Activated naive CD8-positive, alpha-beta T cell treated with anti-CD3 and anti-CD28 coated beads, Interleukin-2, amount 10 ng/mL, durations not matched to agents 7 days and 5 days (primary cell): ENCODE measurements at regions not wholly inside any gene's neighbourhood (a gene's known extent, or its start where the extent isn't known, plus 50 kb on each side); places are given as distances from the start of the nearest gene placed in this dataset.
"Not testable (repeated sequence)": the region's sequence is repeated elsewhere in the genome, so short reads cannot be mapped to it uniquely, and the experiment has no call there.

Source experiments
- ATAC-seq: fragments of 150-1000 bp; cut with Tn5 transposase; one replicate; pipeline ENCODE4 v1.10.0; 2021; ENCODE audit warnings: low read depth, moderate library complexity
- POLR2A ChIA-PET: fragments of 350-600 bp; sonication (Branson Sonifier 250); formaldehyde crosslinking; loops from one replicate; lab custom pipeline; 2021; ENCODE audit warnings: antibody characterized with exemption; lab: Charles Lee
- DNase-seq: peaks from one replicate; pipeline ENCODE4 v3.0.0; 2021
- H3K27ac Mint-ChIP-seq: one replicate; pipeline ENCODE4 v1.8.0; 2022; ENCODE audit warnings: mild to moderate bottlenecking, mixed read lengths
- H3K27me3 Mint-ChIP-seq: one replicate; pipeline ENCODE4 v1.8.0; 2022; ENCODE audit warnings: mild to moderate bottlenecking, moderate library complexity, mixed read lengths
- H3K36me3 Mint-ChIP-seq: one replicate; pipeline ENCODE4 v1.8.0; 2021; ENCODE audit warnings: mild to moderate bottlenecking, mixed read lengths
- H3K4me1 Mint-ChIP-seq: one replicate; pipeline ENCODE4 v1.8.0; 2021; ENCODE audit warnings: mixed read lengths
- H3K4me3 Mint-ChIP-seq: one replicate; pipeline ENCODE4 v1.8.0; 2022; ENCODE audit warnings: mild to moderate bottlenecking, moderate library complexity, mixed read lengths
- H3K9me3 Mint-ChIP-seq: one replicate; pipeline ENCODE4 v1.8.0; 2021; ENCODE audit warnings: mixed read lengths

DNA sequence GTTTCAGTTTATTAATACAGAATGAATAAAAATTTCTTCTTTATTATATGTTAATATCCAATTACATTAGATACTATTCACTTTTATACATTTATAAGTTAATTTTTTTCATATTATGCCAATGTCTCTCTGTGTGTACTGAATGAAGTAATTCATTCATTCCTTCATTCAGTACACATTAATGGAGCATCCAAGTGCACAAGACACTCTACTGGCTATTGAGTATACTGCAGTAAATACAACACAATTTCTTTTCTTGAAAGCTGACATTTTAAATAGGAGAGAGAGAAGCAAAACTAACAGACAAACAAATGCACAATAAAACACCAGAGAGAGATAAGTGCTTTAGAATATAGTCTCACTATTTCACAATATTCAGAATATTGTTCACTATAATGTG, 1038.3 kb upstream of the SPRY2 start:
- Mint-ChIP-seq H3K9me3 (peaks cover 3% of the 10 kb centered on the region), H3K4me3 (no peak overlapping the region), H3K36me3 (no peaks in the 10 kb centered on the region), H3K27me3 (no peaks in the 10 kb centered on the region), H3K27ac (no peak overlapping the region), H3K4me1 (no peaks in the 10 kb centered on the region)
- no peak for ATAC-seq
- no peak for DNase-seq
- POLR2A ChIA-PET: no interaction called here

DNA sequence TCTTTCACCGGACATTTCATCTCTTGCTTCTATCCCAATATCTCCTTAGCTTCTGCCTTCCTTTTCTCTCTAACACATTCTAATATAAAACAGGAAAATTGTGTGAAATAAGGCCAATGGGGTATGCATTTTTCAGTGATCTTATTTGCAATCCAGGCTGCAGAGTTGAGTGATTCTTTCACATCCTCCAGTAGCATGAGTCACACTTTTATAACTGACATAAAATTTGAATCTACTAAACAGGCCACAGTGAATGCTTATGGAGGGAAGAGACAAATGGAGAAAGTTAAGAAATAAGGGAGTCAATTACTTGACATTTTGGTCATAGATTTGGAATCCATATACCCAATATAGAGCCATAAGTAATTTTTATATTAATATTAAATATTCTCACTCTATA, 1037.0 kb upstream of the SPRY2 start:
- no peaks in the 10 kb centered on the region for H3K27me3 Mint-ChIP-seq
- no peaks in the 10 kb centered on the region for H3K36me3 Mint-ChIP-seq
- H3K4me3 Mint-ChIP-seq: no peak overlapping the region
- DNase-seq: no peak
- no peaks in the 10 kb centered on the region for H3K4me1 Mint-ChIP-seq
- POLR2A ChIA-PET: no interaction called here
- ATAC-seq: no peak
- no peak overlapping the region for H3K27ac Mint-ChIP-seq
- H3K9me3 Mint-ChIP-seq: peaks cover 3% of the 10 kb centered on the region

DNA sequence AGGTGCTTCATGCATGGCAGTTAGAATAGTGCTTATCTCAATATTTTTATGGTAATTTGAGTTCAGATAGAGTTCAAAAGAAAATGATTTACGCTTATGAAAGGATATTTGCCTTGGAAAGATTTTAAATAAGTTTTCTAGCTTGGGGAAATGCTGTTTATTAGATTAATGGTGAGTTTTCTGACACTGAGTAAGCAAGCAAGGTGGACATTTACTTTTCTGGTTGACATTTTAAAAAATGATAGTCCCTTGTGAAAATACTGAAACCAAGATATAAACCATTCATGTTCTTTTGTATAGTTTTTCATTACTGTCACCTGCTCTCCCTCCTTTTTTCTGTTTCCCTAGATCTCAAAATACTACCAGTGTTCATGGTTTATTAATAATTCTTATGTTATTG, 1034.8 kb upstream of the SPRY2 start:
- Mint-ChIP-seq H3K27ac (no peak overlapping the region), H3K27me3 (no peaks in the 10 kb centered on the region), H3K36me3 (no peaks in the 10 kb centered on the region), H3K4me3 (no peak overlapping the region), H3K4me1 (no peaks in the 10 kb centered on the region), H3K9me3 (peaks cover 3% of the 10 kb centered on the region)
- DNase-seq: no peak
- POLR2A ChIA-PET: no interaction called here
- no peak for ATAC-seq

DNA sequence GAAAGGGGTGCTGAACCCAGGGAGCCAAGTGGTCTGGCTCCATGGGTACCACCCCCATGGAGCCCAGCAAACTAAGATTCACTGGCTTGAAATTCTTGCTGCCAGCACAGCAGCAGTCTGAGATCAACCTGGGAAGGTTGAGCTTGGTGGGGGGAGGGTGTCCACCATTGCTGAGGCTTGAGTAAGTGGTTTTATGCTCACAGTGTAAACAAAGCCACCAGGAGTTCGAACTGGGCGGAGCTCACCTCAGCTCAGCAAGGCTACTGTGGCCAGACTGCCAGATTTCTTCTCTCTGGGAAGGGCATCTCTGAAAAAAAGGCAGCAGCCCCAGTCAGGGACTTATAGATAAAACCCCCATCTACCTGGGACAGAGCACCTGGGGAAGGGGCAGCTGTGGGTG, 1021.8 kb upstream of the SPRY2 start:
- POLR2A ChIA-PET, H3K27ac Mint-ChIP-seq, H3K27me3 Mint-ChIP-seq, DNase-seq, H3K36me3 Mint-ChIP-seq, H3K4me1 Mint-ChIP-seq, H3K4me3 Mint-ChIP-seq, ATAC-seq, H3K9me3 Mint-ChIP-seq: not testable (repeated sequence)

DNA sequence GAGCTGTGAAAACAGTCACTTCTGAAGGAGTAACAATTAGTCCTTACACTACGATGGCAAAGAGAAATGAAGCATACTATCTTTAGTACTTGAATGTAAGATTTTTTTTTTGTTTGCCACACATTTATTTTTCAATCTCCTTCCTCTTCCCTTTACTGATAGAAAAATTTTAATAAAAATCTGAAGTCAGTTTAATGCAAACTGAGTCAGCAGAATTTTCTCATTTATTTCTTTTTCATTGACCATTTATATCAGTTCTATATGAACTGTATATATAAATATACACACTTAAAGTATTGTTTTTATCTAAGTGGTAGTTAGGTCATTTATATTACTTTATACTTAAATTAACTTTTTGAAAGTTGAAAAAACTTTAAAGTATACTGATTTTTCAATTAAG, 1009.1 kb upstream of the SPRY2 start:
- DNase-seq (no peak), ATAC-seq (no peak)
- no peaks in the 10 kb centered on the region for H3K27me3 Mint-ChIP-seq
- H3K27ac Mint-ChIP-seq: no peak overlapping the region
- POLR2A ChIA-PET: no interaction called here
- no peak overlapping the region for H3K4me3 Mint-ChIP-seq
- no peaks in the 10 kb centered on the region for H3K9me3 Mint-ChIP-seq
- no peaks in the 10 kb centered on the region for H3K36me3 Mint-ChIP-seq
- no peaks in the 10 kb centered on the region for H3K4me1 Mint-ChIP-seq

DNA sequence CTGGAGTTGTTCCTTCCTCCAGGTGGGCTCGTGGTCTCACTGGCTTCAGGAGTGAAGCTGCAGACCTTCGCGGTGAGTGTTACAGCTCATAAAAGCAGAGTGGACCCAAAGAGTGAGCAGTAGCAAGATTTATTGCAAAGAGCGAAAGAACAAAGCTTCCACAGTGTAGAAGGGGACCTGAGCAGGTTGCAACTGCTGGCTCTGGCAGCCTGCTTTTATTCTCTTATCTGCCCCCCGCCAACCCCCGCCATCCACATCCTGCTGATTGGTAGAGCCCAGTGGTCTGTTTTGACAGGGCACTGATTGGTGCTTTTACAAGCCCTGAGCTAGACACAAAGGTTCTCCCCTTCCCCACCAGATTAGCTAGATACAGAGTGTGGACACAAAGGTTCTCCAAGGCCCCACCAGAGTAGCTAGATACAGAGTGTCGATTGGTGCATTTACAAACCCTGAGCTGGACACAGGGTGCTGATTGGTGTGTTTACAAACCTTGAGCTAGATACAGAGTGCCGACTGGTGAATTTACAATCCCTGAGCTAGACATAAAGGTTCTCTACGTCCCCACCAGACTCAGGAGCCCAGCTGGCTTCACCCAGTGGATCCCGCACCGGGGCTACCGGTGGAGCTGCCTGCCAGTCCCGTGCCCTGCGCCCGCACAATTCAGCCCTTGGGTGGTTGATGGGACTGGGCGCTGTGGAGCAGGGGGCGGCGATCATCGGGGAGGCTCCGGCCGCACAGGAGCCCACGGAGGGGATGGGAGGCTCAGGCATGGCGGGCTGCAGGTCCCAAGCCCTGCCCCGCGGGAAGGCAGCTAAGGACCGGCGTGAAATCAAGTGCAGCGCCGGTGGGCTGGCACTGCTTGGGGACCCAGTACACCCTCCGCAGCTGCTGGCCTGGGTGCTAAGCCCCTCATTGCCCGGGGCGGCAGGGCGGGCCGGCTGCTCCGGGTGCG, 999.5 kb upstream of the SPRY2 start:
- H3K36me3 Mint-ChIP-seq, H3K4me1 Mint-ChIP-seq, H3K4me3 Mint-ChIP-seq, H3K9me3 Mint-ChIP-seq, ATAC-seq, H3K27ac Mint-ChIP-seq, DNase-seq, POLR2A ChIA-PET, H3K27me3 Mint-ChIP-seq: not testable (repeated sequence)

DNA sequence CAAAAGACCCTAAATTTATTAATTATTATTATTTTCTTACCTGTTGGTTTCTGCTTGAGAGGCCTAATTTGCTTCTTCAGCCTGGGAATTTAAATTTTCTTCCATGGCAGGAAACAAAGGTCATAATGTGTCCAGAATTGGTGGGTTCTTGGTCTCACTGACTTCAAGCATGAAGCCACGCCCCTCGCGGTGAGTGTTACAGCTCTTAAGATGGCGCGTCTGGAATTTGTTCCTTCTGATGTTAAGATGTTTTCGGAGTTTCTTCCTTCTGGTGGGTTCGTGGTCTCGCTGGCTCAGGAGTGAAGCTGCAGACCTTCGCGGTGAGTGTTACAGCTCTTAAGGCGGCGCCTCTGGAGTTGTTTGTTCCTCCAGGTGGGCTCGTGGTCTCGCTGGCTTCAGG, 998.7 kb upstream of the SPRY2 start:
- H3K27ac Mint-ChIP-seq, DNase-seq, H3K36me3 Mint-ChIP-seq, H3K9me3 Mint-ChIP-seq, H3K4me1 Mint-ChIP-seq, POLR2A ChIA-PET, ATAC-seq, H3K27me3 Mint-ChIP-seq, H3K4me3 Mint-ChIP-seq: not testable (repeated sequence)

DNA sequence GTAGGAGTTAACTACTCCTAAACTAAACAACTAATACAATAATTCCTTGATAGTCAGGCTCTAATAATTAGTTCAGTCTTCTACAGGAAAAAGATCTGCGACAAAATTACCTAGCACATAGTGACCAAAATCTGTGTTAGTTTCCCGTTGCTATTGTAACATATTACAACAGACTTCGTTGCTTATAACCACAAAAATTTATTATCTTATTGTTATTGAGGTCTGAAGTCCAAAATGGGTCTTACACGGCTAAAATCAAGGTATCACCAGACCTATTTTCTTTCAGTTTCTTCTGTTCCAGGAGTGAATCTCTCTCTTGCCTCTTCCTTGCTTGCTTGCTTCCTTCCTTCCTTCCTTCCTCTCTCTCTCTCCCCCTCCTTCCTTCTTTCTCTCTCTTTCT, 993.6 kb upstream of the SPRY2 start:
- H3K36me3 Mint-ChIP-seq: no peaks in the 10 kb centered on the region
- H3K9me3 Mint-ChIP-seq: no peaks in the 10 kb centered on the region
- DNase-seq: no peak
- ATAC-seq: no peak
- H3K4me1 Mint-ChIP-seq: no peaks in the 10 kb centered on the region
- H3K27ac Mint-ChIP-seq: no peak overlapping the region
- no peaks in the 10 kb centered on the region for H3K27me3 Mint-ChIP-seq
- no peak overlapping the region for H3K4me3 Mint-ChIP-seq
- POLR2A ChIA-PET: no interaction called here

DNA sequence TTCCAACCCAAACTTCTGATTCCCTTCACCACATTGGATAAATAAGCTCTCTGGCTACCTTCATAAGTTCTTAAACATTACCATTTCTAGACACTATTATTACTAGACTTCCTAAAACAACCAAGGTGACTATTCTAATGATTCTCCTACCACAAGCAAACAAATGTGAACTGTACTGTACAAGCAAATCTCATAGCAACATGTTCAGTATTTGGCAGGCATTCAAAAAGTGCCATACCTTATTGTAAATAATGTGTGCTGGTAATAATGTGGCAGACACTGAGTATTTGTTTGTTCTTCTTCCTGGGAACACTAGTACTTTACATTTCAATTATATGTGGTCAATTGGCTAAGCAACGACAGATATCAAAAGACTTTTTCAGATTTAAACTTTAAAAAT, 986.0 kb upstream of the SPRY2 start:
- POLR2A ChIA-PET: no interaction called here
- no peak overlapping the region for H3K4me3 Mint-ChIP-seq
- H3K36me3 Mint-ChIP-seq: no peaks in the 10 kb centered on the region
- DNase-seq (no peak), ATAC-seq (no peak)
- no peaks in the 10 kb centered on the region for H3K27me3 Mint-ChIP-seq
- no peaks in the 10 kb centered on the region for H3K9me3 Mint-ChIP-seq
- H3K27ac Mint-ChIP-seq: no peak overlapping the region
- no peaks in the 10 kb centered on the region for H3K4me1 Mint-ChIP-seq

DNA sequence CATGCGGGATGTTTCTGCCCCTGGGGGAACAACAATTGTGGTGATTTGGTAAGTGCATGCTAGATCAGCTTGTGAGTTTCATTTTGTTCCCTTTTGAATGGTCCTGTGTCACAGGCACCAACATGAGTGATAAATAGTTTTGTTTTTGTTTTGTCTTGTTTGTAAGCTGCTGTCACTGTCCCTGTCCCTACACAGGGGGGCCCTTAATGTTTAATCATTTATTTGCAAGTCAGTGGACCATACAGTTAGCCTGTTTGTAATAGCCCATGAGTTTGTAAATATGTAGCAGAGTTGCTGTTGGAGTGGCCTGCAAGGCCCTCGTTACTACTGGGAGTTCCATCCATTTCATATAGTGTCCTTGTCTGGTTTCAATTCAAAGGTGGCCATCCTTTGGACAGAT, 979.6 kb upstream of the SPRY2 start:
- H3K27ac Mint-ChIP-seq: no peak overlapping the region
- DNase-seq: no peak
- H3K4me1 Mint-ChIP-seq: no peaks in the 10 kb centered on the region
- ATAC-seq: no peak
- no peaks in the 10 kb centered on the region for H3K27me3 Mint-ChIP-seq
- POLR2A ChIA-PET: no interaction called here
- H3K36me3 Mint-ChIP-seq: no peaks in the 10 kb centered on the region
- peaks cover 2% of the 10 kb centered on the region for H3K9me3 Mint-ChIP-seq
- H3K4me3 Mint-ChIP-seq: no peak overlapping the region

DNA sequence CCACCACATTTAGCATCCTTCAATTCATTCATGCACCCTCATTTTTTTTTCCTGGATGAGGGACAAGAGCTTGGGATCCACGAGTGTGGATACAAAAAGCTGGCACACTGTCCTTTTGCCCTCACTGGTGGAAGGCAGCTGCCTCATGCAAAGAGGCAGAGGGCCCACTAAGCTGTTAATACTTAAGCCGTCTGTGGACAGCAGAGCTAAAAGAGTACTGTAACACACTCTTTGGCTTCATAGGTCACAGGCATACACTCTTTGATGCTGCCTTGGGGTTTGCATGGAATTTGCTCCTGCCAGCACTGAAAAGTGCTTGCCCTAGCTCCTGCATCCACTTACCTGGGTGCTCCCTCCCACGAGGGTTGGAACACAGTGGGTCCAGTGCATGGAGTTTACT, 978.4 kb upstream of the SPRY2 start:
- ATAC-seq: no peak
- Mint-ChIP-seq H3K27ac (no peak overlapping the region), H3K27me3 (no peaks in the 10 kb centered on the region), H3K4me3 (no peak overlapping the region), H3K9me3 (peaks cover 4% of the 10 kb centered on the region), H3K36me3 (no peaks in the 10 kb centered on the region), H3K4me1 (no peaks in the 10 kb centered on the region)
- no peak for DNase-seq
- POLR2A ChIA-PET: no interaction called here

DNA sequence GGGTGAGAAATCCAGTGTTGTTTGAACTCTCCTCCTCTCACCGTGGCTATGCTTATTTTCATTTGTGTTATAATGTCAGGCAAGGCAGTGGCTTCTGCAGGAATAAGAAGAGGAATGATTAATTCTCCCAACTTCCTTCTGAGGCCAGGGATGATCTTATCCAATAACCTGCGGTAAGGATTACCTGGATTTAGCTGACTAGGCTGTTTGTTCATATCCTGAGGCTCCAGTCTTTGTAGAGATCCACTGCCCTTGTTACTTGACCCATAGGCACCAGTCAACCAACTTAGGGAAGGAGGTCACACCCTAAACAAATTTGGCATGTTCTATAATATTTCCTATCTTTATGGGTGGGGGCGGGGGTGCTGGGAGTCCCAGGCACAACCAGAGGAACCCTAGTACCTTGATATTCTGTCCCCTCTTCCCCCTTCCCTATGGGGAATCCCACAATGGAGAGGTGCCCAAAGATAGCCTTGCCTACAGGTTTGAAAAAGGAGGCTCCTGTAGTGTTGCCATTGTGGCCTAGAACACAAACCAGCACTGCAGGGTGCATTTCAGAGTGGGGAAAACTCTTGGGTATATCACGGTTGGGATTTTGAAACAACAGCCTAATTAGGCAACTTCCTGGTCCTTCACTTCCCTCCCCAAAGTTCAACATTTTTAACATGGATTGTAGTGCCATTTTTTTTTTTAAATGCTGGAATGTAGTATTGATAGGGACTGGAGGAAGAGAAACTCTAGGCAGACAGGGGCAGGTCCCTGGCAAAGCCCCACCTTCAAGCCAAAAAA, 977.5 kb upstream of the SPRY2 start:
- POLR2A ChIA-PET: no interaction called here
- H3K36me3 Mint-ChIP-seq: no peaks in the 10 kb centered on the region
- DNase-seq: no peak
- H3K4me1 Mint-ChIP-seq: no peaks in the 10 kb centered on the region
- H3K27ac Mint-ChIP-seq: no peak overlapping the region
- H3K27me3 Mint-ChIP-seq: no peaks in the 10 kb centered on the region
- no peak for ATAC-seq
- H3K9me3 Mint-ChIP-seq: peaks cover 4% of the 10 kb centered on the region
- H3K4me3 Mint-ChIP-seq: no peak overlapping the region

DNA sequence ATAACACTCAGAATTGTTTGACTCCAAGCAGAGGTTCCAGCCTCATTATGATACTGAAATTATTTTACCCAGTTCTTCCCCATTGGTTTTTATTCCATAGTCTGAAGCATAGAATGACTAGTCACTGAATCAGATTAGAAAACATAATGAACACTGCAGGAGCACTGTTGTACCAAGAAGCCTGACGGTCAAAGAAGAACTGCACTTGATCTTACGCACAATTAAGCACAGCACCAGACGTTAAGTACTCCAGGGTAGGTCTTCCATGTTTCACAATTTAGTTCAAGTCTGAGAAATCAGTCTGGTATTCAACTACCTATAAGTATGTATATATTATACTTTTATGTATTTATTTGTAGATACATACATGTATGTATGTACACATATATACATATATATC, 973.5 kb upstream of the SPRY2 start:
- POLR2A ChIA-PET: no interaction called here
- ATAC-seq: no peak
- no peaks in the 10 kb centered on the region for H3K36me3 Mint-ChIP-seq
- DNase-seq: no peak
- no peak overlapping the region for H3K27ac Mint-ChIP-seq
- H3K4me3 Mint-ChIP-seq: no peak overlapping the region
- H3K9me3 Mint-ChIP-seq: peaks cover 2% of the 10 kb centered on the region
- no peaks in the 10 kb centered on the region for H3K4me1 Mint-ChIP-seq
- no peaks in the 10 kb centered on the region for H3K27me3 Mint-ChIP-seq

DNA sequence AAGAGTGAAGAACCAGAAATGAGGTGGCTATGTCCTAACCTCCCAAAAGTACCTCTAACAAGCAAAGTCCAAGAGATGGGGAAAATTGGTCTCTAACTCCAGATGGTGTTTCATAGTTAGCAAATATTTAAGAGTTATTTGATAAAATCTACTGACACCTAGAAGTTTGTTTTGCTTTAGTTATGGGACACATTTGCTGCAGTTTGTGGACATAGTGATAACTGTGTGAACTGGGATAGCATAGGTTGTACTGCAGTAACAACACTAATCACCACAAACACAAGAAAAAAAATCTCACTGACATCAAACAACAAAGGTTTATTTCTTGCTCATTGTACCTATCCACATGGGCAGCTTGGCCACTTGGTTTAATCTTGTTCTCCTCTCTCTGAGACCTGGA, 965.0 kb upstream of the SPRY2 start:
- no peaks in the 10 kb centered on the region for H3K27me3 Mint-ChIP-seq
- no peaks in the 10 kb centered on the region for H3K36me3 Mint-ChIP-seq
- no peak overlapping the region for H3K4me3 Mint-ChIP-seq
- POLR2A ChIA-PET: no interaction called here
- no peaks in the 10 kb centered on the region for H3K4me1 Mint-ChIP-seq
- no peaks in the 10 kb centered on the region for H3K9me3 Mint-ChIP-seq
- DNase-seq (no peak), ATAC-seq (no peak)
- H3K27ac Mint-ChIP-seq: no peak overlapping the region
